Esophagus (tissue), 2 donors: ENCODE measurements at regions not wholly inside any gene's neighbourhood (a gene's known extent, or its start where the extent isn't known, plus 50 kb on each side); places are given as distances from the start of the nearest gene placed in this dataset.
"Not testable (repeated sequence)": the region's sequence is repeated elsewhere in the genome, so short reads cannot be mapped to it uniquely, and the experiment has no call there.

Experiments
- H3K27ac ChIP-seq, 2 donors: one replicate each; pipeline ENCODE4 v1.5.1; 2013; ENCODE audit warnings: low read depth in 2 of 2, mild to moderate bottlenecking in 2 of 2, inconsistent platforms in 1 of 2, low read length in 1 of 2, moderate library complexity in 1 of 2
- H3K27me3 ChIP-seq, 2 donors: one replicate each; pipeline ENCODE4 v1.6.1; 2013; ENCODE audit warnings: low read length in 2 of 2, control low read depth in 1 of 2, mild to moderate bottlenecking in 1 of 2; ENCODE audit not compliant: insufficient read depth in 2 of 2, control insufficient read depth in 1 of 2
- H3K36me3 ChIP-seq, 2 donors: one replicate each; pipeline ENCODE4 v1.6.1; 2013; ENCODE audit warnings: low read length in 1 of 2; ENCODE audit not compliant: control insufficient read depth in 2 of 2, insufficient read depth in 2 of 2
- H3K4me1 ChIP-seq, 2 donors: one replicate each; pipeline ENCODE4 v1.6.1; 2013; ENCODE audit warnings: low read length in 1 of 2; ENCODE audit not compliant: control insufficient read depth in 2 of 2, insufficient read depth in 2 of 2
- H3K4me3 ChIP-seq, 2 donors: one replicate each; pipeline ENCODE4 v1.5.1; 2013; ENCODE audit warnings: low read length in 2 of 2, mild to moderate bottlenecking in 2 of 2, low read depth in 1 of 2, moderate library complexity in 1 of 2
- H3K9me3 ChIP-seq, 2 donors: one replicate each; pipeline ENCODE4 v1.6.1; 2013; ENCODE audit warnings: mild to moderate bottlenecking in 2 of 2, low read depth in 1 of 2, low read length in 1 of 2, moderate library complexity in 1 of 2; ENCODE audit not compliant: control insufficient read depth in 2 of 2, insufficient read depth in 1 of 2
- WGBS, 2 donors: extraction: QIAGEN DNeasy Blood & Tissue Kit; methylation state at CpG; one replicate each; pipeline ENCODE4 v1.1.7; 2013; 5-methylcytosine and 5-hydroxymethylcytosine counted together
- donor health status: healthy with polysubstance abuse.
- donor health status: Bipolar disorder and iron deficiency.

GRCh38 chr14:55986069-55986468, 132.1 kb upstream of the PELI2 start:
- no peaks in the 10 kb centered on the region for H3K4me1 ChIP-seq
- no peaks in the 10 kb centered on the region for H3K9me3 ChIP-seq
- H3K27ac ChIP-seq, result no peak overlapping the region
- 51 to 63% methylated on average over 2 of the region's 2 CpGs for WGBS, 2 donors
- H3K4me3 ChIP-seq, result no peak overlapping the region
- H3K36me3 ChIP-seq, result no peaks in the 10 kb centered on the region
- H3K27me3 ChIP-seq, result no peaks in the 10 kb centered on the region

DNA sequence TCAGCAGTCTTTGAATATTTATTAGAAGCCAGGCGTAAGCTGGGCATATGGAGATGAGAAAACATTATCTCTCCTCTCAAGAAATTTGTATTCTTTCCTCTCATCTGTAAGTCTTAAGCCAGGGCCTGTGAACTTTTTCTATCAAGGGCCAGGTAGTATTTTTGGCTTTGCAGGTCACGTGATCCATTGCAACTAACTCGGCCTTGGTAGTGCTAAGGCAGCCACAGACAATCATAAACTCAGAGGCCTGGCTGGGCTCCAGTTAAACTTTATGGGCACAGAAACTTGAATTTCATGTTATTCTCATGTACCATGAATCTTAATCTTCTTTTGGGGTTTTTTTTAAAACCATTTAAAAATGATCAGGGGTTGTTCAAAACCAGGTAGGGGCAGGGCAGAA, 117.4 kb upstream of the PELI2 start:
- H3K9me3 ChIP-seq, result no peaks in the 10 kb centered on the region
- no peaks in the 10 kb centered on the region for H3K4me1 ChIP-seq
- WGBS, 2 donors, result 80 to 83% methylated on average over 3 of the region's 3 CpGs
- no peak overlapping the region for H3K4me3 ChIP-seq
- no peaks in the 10 kb centered on the region for H3K27me3 ChIP-seq
- no peaks in the 10 kb centered on the region for H3K36me3 ChIP-seq
- no peak overlapping the region for H3K27ac ChIP-seq

DNA sequence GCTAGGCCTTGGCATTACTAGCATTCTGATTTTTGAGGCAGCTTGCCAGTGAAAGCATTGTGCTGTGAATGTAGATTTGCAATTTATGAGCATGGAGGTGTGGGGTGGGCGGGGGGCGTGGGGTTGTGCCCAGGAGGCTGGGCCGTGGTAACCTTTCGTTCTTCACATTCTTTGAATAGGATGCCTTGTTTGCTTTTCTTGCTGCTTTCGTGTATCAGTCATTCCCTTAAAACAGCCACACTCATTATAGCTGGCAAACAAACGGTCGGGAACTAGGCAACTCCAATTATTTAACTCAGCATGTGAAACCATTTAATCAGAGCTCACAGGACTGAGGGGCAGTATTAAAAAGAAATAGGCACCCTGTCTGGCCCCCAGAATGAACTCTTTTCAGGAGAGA, 115.9 kb upstream of the PELI2 start:
- Histone ChIP-seq H3K27ac (no peak overlapping the region), H3K4me3 (no peak overlapping the region), H3K27me3 (no peaks in the 10 kb centered on the region), H3K4me1 (no peaks in the 10 kb centered on the region), H3K9me3 (no peaks in the 10 kb centered on the region), H3K36me3 (no peaks in the 10 kb centered on the region)
- 69 to 74% methylated on average over 7 of the region's 7 CpGs for WGBS, 2 donors

- Histone ChIP-seq H3K36me3 (no peaks in the 10 kb centered on the region), H3K4me1 (no peaks in the 10 kb centered on the region), H3K27me3 (no peaks in the 10 kb centered on the region), H3K4me3 (no peak overlapping the region), H3K27ac (no peak overlapping the region), H3K9me3 (no peaks in the 10 kb centered on the region)
- 80 to 83% methylated on average over 11 of the region's 11 CpGs for WGBS, 2 donors
Observed at GRCh38 chr14:56002876-56003625, 115.2 kb upstream of the PELI2 start.

- no peaks in the 10 kb centered on the region for H3K4me1 ChIP-seq
- no peak overlapping the region for H3K27ac ChIP-seq
- no peaks in the 10 kb centered on the region for H3K27me3 ChIP-seq
- WGBS, 2 donors, result 47 to 64% methylated on average over 3 of the region's 3 CpGs
- H3K36me3 ChIP-seq, result no peaks in the 10 kb centered on the region
- H3K4me3 ChIP-seq, result no peak overlapping the region
- H3K9me3 ChIP-seq, result no peaks in the 10 kb centered on the region
Observed at GRCh38 chr14:56004323-56004722, 113.9 kb upstream of the PELI2 start.

DNA sequence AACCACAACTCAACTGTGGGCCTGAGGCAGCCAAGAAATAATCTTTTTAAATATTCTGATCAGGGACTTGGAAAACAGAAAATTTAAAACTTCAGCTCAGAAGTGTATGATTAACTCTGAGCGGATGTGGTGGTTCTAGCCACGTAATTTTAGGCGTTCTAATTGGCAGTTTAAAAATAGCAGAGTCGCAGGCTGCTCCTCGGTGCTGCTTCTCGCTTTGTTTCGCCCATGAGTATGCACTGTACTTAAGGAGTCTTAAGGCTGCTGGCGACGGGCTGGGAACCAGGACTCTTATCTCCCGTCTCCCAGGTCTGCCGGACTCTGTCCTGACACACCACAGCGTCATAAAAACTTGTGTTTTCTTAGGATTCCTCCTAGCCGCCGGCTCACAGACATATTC, 113.4 kb upstream of the PELI2 start:
- Histone ChIP-seq H3K4me1 (no peaks in the 10 kb centered on the region), H3K27ac (peak overlapping the region in 1 of 2 donors; percentile 37), H3K27me3 (no peaks in the 10 kb centered on the region), H3K9me3 (no peaks in the 10 kb centered on the region), H3K4me3 (no peak overlapping the region), H3K36me3 (no peaks in the 10 kb centered on the region)
- 38 to 45% methylated on average over 14 of the region's 14 CpGs for WGBS, 2 donors

- Histone ChIP-seq H3K36me3 (no peaks in the 10 kb centered on the region), H3K27me3 (no peaks in the 10 kb centered on the region), H3K4me1 (no peaks in the 10 kb centered on the region), H3K9me3 (no peaks in the 10 kb centered on the region), H3K27ac (peak overlapping the region in 1 of 2 donors; percentile 37), H3K4me3 (no peak overlapping the region)
- WGBS, 2 donors, result 62 to 65% methylated on average over 11 of the region's 11 CpGs
Observed at GRCh38 chr14:56005191-56006053, 112.8 kb upstream of the PELI2 start.

GRCh38 chr14:56007491-56007890, 110.7 kb upstream of the PELI2 start:
- WGBS, 2 donors, result 64 to 69% methylated on average over 5 of the region's 5 CpGs
- H3K27ac ChIP-seq, H3K9me3 ChIP-seq, H3K36me3 ChIP-seq, H3K4me3 ChIP-seq, H3K4me1 ChIP-seq, H3K27me3 ChIP-seq: not testable (repeated sequence)

GRCh38 chr14:56008150-56008549, 110.1 kb upstream of the PELI2 start:
- H3K9me3 ChIP-seq, result no peaks in the 10 kb centered on the region
- no peak overlapping the region for H3K4me3 ChIP-seq
- no peaks in the 10 kb centered on the region for H3K36me3 ChIP-seq
- no peaks in the 10 kb centered on the region for H3K27me3 ChIP-seq
- 62 to 75% methylated on average over 1 of the region's 1 CpG for whole genome bisulfite sequencing, 2 donors
- H3K4me1 ChIP-seq, result no peaks in the 10 kb centered on the region
- no peak overlapping the region for H3K27ac ChIP-seq
